NCI-H1694 (cell line): ENCODE measurements at regions not wholly inside any gene's neighbourhood (a gene's known extent, or its start where the extent isn't known, plus 50 kb on each side); places are given as distances from the start of the nearest gene placed in this dataset.

ENCODE experiments used
- DNase-seq: peaks from one replicate; lab custom pipeline; 2025; lab: John Stamatoyannopoulos, UW

- no peak for DNase-seq
Measured at GRCh38 chr18:49658823-49659404, 97.1 kb downstream of the LIPG start.

GRCh38 chr18:49656073-49656692, 94.3 kb downstream of the LIPG start:
- no peak for DNase-seq

DNA sequence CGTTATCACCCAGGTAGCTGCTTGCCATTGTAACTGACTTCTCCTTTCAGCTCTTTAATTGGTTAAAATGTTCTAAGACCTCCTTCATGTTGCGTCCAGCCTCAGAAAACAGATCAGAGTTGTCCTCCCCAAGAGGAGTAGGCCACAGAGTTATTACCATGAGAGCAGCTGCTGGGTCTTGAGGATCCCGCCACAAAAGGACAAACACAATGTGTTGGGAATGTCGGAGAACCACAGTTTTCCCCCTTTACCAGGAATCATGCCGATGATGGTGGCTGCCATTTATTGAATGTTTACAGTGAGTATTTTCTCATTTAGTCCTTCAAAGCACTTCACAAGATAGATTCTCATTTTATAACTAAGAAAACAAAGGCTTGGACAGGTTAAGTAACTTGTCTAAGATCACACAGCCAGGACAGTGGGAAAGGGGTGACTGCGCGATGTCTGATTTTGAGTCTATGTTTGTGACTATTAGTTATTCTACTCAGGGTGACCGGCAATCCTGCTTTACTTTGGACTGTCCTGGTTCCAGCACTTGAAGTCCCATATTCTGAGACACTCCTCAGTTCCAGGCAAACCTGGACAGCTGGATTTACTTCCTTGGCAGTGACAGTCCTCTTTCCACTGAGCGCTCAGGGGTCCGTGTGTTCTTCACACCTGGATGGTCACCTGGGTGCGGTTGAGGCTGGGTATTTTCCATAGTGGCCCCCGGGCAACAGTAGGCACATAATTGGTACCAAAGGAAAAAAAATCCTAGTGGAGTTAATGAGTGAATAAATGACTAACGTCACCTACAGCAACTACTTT, 93.6 kb downstream of the LIPG start:
- DNase-seq, result no peak

- DNase-seq, result no peak
Measured at GRCh38 chr18:49654347-49654746, 92.5 kb downstream of the LIPG start.

DNA sequence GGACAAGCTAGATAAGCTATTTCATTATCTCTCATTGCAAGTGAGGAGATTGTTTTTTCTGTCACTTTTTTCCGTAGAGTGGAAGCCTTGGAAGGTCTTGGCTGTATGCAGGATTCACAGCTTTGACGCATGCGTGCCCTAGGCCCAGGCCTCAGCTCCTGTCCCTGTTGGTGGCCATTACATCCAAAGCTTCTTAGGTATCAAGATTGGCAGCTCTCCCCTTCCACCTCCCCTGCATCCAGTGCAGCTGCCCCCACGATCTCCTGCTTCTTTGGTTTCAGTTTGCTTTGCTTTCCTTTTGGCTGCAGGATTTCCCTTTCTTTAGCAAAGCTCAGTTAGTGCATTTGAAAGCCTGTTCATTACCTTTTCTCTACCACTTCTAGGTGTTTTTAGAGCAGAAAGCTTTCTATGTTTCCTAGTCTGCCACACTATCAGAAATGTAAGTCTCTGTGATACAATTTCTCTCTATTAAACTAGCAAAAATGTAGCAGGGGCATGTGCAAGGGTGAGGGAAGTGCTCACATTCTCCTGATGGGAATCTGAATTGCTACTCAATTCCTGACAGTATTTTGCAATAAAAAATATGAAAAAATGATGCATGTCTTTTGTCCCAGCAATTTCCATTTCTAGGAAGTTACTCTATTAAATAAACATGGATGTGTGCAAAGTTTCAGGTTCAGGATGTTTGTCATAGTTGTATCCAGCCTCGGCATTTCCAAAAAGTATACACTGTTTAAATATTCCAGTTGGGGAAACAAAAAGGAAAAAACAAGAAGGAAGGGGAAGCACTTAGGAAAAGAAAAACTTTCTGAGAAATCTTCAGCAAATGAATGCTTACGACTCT, 91.2 kb downstream of the LIPG start:
- DNase-seq, result no peak

- no peak for DNase-seq
Measured at GRCh38 chr18:49651033-49651432, 89.2 kb downstream of the LIPG start.

- no peak for DNase-seq
Measured at GRCh38 chr18:49650426-49650891, 88.6 kb downstream of the LIPG start.

DNA sequence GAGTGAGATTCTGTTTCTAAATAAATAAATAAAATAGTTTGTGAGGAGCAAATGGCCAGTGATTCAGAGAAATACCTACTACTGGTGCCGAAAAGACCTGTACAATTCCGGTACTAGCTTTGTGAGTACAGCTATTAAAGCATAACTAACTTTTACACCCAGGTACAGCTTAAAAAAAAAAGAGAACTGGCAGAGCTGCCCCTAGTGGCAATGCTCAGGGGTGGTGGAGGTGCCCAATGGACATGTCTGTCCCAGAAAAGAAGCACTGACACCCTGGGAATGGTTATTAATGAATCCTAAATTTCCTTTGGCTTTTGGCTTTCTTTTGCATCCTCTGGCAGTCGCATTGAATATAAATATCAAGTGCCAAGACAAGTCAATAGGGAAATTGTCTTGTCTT, 87.0 kb downstream of the LIPG start:
- DNase-seq, result no peak
